ENCODE measurements at regions not wholly inside any gene's neighbourhood (a gene's known extent, or its start where the extent isn't known, plus 50 kb on each side); places are given as distances from the start of the nearest gene placed in this dataset.

- DNase-seq (ENCODE audit: extremely low read depth, low read depth): no peak
- TF ChIP-seq CTCF (IDR thresholded peaks at IDR 0.05; ENCODE audit: low read depth, low read length): no peak
These were observed 205.0 kb upstream of the ACTBL2 start for GRCh38 chr5:57687596-57687995.

GRCh38 chr5:57685516-57686255, 203.1 kb upstream of the ACTBL2 start:
- TF ChIP-seq CTCF (IDR thresholded peaks at IDR 0.05; ENCODE audit: low read depth, low read length): no peak
- no peak for DNase-seq (ENCODE audit: extremely low read depth, low read depth)

DNA sequence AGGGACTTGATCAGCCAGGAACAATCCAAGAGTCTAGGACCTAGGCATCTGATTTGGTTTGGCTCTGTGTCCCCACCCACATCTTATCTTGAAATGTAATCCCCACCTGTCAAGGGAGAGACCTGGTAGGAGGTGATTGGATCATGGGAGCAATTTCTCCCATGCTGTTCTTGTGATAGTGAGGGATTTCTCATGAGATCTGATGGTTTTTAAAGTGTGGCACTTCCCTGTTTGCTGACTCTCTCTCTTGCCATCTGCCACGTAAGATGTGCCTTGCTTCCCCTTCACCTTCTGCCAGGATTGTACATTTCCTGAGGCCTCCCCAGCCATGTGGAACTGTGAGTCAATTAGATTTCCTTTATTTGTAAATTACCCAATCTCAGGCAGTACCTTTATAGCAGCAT, 201.7 kb upstream of the ACTBL2 start:
- no peak for TF ChIP-seq CTCF (IDR thresholded peaks at IDR 0.05; ENCODE audit: low read depth, low read length)
- no peak for DNase-seq (ENCODE audit: extremely low read depth, low read depth)

DNA sequence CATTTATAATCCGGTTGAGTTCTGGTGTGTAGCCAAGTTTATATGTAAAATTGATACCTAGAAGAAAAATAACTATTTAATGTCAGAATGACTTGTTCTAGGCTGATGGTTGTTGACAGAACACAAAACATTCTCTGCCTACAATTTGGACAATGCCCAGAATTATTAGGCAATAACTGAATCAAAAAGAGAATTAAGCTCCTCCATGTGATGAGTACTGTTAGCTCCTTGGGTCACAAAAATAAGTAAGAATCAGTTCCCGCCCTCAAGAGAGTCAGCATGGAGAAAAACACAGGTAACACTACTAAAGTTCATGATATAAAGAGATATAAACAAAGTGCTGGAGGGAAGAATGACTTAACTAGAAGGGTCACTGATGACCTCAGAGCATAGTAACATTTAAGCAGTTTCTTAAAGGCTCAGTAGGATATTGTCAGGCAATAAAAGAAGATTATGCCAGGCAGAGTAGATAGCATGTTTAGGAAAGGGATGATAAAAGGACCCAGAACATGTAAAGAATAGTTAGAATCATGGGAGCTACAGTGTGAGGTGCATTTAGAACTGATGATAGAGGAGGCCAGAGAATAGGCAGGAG, 200.5 kb upstream of the ACTBL2 start:
- no peak for DNase-seq (ENCODE audit: extremely low read depth, low read depth)

DNA sequence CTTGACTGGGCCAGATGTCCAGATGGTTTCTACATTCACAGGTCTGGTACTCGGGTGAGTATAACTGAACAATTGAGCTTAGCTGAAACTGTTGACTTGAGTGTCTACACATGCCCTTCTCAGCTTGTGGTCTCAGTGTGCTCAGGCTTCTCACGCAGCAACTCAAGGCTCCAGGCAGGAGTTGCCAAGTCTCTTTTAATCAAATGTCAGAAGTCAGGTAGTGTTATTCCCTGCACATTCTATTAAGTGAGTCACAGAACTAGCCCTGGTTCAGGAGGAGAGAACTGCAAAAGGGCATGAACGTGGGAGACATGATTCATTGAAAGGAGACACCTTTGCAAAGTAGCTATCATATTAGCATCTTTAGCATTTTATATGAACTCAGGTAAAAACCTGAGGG, 199.3 kb upstream of the ACTBL2 start:
- TF ChIP-seq CTCF (IDR thresholded peaks at IDR 0.05; ENCODE audit: low read depth, low read length): no peak
- DNase-seq (ENCODE audit: extremely low read depth, low read depth): no peak

More for the DNA sequence above, 200.5 kb upstream of the ACTBL2 start:
- TF ChIP-seq CTCF (IDR thresholded peaks at IDR 0.05; ENCODE audit: low read depth, low read length): no peak

DNA sequence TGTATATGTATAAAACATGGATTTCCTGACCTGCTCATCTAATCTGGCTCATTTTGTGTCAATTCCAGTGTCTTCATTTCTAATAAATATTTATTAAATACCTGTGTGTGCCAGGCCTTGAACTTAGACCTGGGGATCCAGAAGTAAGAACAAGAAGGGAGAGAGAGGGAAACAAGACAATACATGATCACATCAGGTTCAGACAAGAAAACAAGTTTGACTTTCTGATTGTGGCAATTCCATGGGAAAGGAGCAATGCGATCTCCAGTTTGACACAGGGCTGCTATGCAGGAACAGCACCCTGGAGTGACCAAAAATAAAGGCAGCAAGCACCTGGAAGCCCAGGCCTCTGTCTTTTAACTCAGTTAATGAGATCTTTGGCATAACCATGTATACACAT, 198.1 kb upstream of the ACTBL2 start:
- no peak for TF ChIP-seq CTCF (IDR thresholded peaks at IDR 0.05; ENCODE audit: low read depth, low read length)
- no peak for DNase-seq (ENCODE audit: extremely low read depth, low read depth)

- no peak for TF ChIP-seq CTCF (IDR thresholded peaks at IDR 0.05; ENCODE audit: low read depth, low read length)
- DNase-seq (ENCODE audit: extremely low read depth, low read depth): no peak
These were observed 194.6 kb upstream of the ACTBL2 start for GRCh38 chr5:57677235-57677634.

Data from AG09319 (cell line).